Lower leg skin (tissue), 3 donors: ENCODE measurements at regions not wholly inside any gene's neighbourhood (a gene's known extent, or its start where the extent isn't known, plus 50 kb on each side); places are given as distances from the start of the nearest gene placed in this dataset.

ENCODE experiments used
- CTCF ChIP-seq, 3 donors: fragments of 450-650 bp; IDR thresholded peaks; one replicate each; pipeline ENCODE4 v1.5.1; 2016; ENCODE audit warnings: antibody characterized with exemption in 3 of 3, mild to moderate bottlenecking in 3 of 3, moderate library complexity in 2 of 3
- POLR2A ChIP-seq, 2 donors: fragments of 450-650 bp; IDR thresholded peaks; one replicate each; pipeline ENCODE4 v1.6.1; 2016 to 2017; ENCODE audit warnings: antibody characterized with exemption in 2 of 2, mild to moderate bottlenecking in 1 of 2, moderate library complexity in 1 of 2

DNA sequence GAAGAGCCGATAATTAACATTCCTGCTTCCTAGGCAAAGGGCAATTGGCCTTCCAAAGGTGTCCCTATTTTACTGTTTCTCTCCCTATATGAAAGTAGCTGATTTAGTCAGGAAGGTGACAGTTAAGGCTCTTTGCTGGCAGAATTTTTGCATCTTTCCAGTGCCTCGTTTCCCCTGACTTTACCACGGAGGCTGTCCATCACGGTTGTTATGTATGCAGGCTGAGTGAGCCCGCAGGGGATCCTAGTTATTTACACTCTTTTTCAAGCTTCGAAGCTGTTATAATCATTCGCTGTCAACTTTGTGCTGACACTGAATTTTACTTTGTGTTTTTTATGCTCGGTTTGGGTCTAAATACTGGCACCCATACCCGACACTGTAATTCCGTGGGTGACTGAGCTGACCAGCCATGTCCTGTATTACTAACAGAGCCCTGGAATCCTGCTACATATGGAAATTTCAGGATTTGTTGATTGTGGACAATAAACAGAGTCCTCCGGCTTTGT is 713.8 kb upstream of the FANCL start:
- TF ChIP-seq CTCF (IDR thresholded peaks at IDR 0.05) (no peak), POLR2A (IDR thresholded peaks at IDR 0.05) (no peak)
